MCF 10A (cell line): ENCODE measurements at regions not wholly inside any gene's neighbourhood (a gene's known extent, or its start where the extent isn't known, plus 50 kb on each side); places are given as distances from the start of the nearest gene placed in this dataset.

Experiments used
- BruUV-seq: library from RNA; stranded (reverse); fragments of 400-500 nt; replicated peaks from 2 replicates; lab custom pipeline; 2021; lab: Mats Ljungman, UMichigan
- CTCF ChIA-PET: fragments of 300-600 bp; sonication (Branson Sonifier 250); formaldehyde crosslinking; extraction: SDS; loops from one replicate; lab custom pipeline; 2021; ENCODE audit warnings: antibody characterized with exemption, inconsistent platforms; lab: Yijun Ruan, JAX
- POLR2A ChIA-PET: fragments of 300-600, 350-650 bp; sonication (Branson Sonifier 250); formaldehyde crosslinking; extraction: SDS; loops from one replicate; lab custom pipeline; 2020; ENCODE audit warnings: antibody characterized with exemption, inconsistent platforms; lab: Yijun Ruan, JAX
- DNase-seq: peaks from one replicate; pipeline ENCODE4 v3.0.0-alpha.2; 2018; ENCODE audit not compliant: unreplicated experiment
- H3K27ac Mint-ChIP-seq: one replicate; pipeline ENCODE4 v1.8.0; 2022; ENCODE audit warnings: mild to moderate bottlenecking, low read depth, mixed read lengths; ENCODE audit not compliant: unreplicated experiment
- H3K27me3 Mint-ChIP-seq: one replicate; pipeline ENCODE4 v1.8.0; 2022; ENCODE audit warnings: mixed read lengths; ENCODE audit not compliant: insufficient read depth, unreplicated experiment
- H3K36me3 Mint-ChIP-seq: one replicate; pipeline ENCODE4 v1.8.0; 2022; ENCODE audit warnings: mild to moderate bottlenecking, moderate library complexity, mixed read lengths; ENCODE audit not compliant: insufficient read depth, unreplicated experiment
- H3K4me1 Mint-ChIP-seq: one replicate; pipeline ENCODE4 v1.8.0; 2022; ENCODE audit warnings: mixed read lengths; ENCODE audit not compliant: insufficient read depth, unreplicated experiment
- H3K4me3 Mint-ChIP-seq: one replicate; pipeline ENCODE4 v1.8.0; 2022; ENCODE audit warnings: mild to moderate bottlenecking, moderate library complexity, mixed read lengths; ENCODE audit not compliant: unreplicated experiment
- H3K9me3 Mint-ChIP-seq: one replicate; pipeline ENCODE4 v1.8.0; 2022; ENCODE audit warnings: mixed read lengths; ENCODE audit not compliant: unreplicated experiment
- CTCF ChIP-seq: fragments of 200-600 bp; IDR thresholded peaks from one replicate; pipeline ENCODE4 v1.8.0; 2022; ENCODE audit warnings: antibody characterized with exemption, mild to moderate bottlenecking; ENCODE audit not compliant: unreplicated experiment
- intact Hi-C: fragments of 100-400 bp; cut with micrococcal nuclease; formaldehyde crosslinking; loops from 2 replicates; pipeline ENCODE4 v1.14.1; 2022

GRCh38 chr11:70651031-70651430 is 252.7 kb downstream of the CTTN start:
- TF ChIP-seq CTCF = no peak
- H3K9me3 Mint-ChIP-seq = peaks cover 7% of the 10 kb centered on the region
- H3K4me1 Mint-ChIP-seq = no peaks in the 10 kb centered on the region
- no peak overlapping the region for H3K4me3 Mint-ChIP-seq
- ChIA-PET POLR2A (no interaction called here), CTCF (no interaction called here)
- BruUV-seq = no TSS peak
- no peaks in the 10 kb centered on the region for H3K27me3 Mint-ChIP-seq
- DNase-seq = no peak
- intact Hi-C loops = no loop called here
- H3K36me3 Mint-ChIP-seq = no peaks in the 10 kb centered on the region
- H3K27ac Mint-ChIP-seq = no peak overlapping the region

- ChIA-PET CTCF (no interaction called here), POLR2A (no interaction called here)
- intact Hi-C loops = no loop called here
- TF ChIP-seq CTCF = no peak
- no peak overlapping the region for H3K27ac Mint-ChIP-seq
- no TSS peak for BruUV-seq
- peaks cover 12% of the 10 kb centered on the region for H3K9me3 Mint-ChIP-seq
- no peak overlapping the region for H3K4me3 Mint-ChIP-seq
- H3K27me3 Mint-ChIP-seq = no peaks in the 10 kb centered on the region
- H3K36me3 Mint-ChIP-seq = no peaks in the 10 kb centered on the region
- DNase-seq = no peak
- no peaks in the 10 kb centered on the region for H3K4me1 Mint-ChIP-seq
These were observed 255.7 kb downstream of the CTTN start for GRCh38 chr11:70654016-70654415.

- Mint-ChIP-seq H3K27ac (no peak overlapping the region), H3K4me3 (no peak overlapping the region), H3K36me3 (no peaks in the 10 kb centered on the region), H3K4me1 (no peaks in the 10 kb centered on the region), H3K9me3 (peaks cover 20% of the 10 kb centered on the region), H3K27me3 (no peaks in the 10 kb centered on the region)
- POLR2A ChIA-PET = no interaction called here
- CTCF ChIA-PET = no interaction called here
- no peak for DNase-seq
- BruUV-seq = no TSS peak
- TF ChIP-seq CTCF = no peak
- intact Hi-C loops = no loop called here
These were observed 257.5 kb downstream of the CTTN start for GRCh38 chr11:70655816-70656215.

- CTCF ChIA-PET = no interaction called here
- intact Hi-C loops = no loop called here
- BruUV-seq = no TSS peak
- POLR2A ChIA-PET = no interaction called here
- Mint-ChIP-seq H3K27ac (no peak overlapping the region), H3K9me3 (peaks cover 20% of the 10 kb centered on the region), H3K27me3 (no peaks in the 10 kb centered on the region), H3K4me1 (no peaks in the 10 kb centered on the region), H3K4me3 (no peak overlapping the region), H3K36me3 (no peaks in the 10 kb centered on the region)
- DNase-seq = no peak
- TF ChIP-seq CTCF = no peak
These were observed 257.9 kb downstream of the CTTN start for GRCh38 chr11:70656252-70656651.
